Stomach (tissue), 4 donors: ENCODE measurements at regions not wholly inside any gene's neighbourhood (a gene's known extent, or its start where the extent isn't known, plus 50 kb on each side); places are given as distances from the start of the nearest gene placed in this dataset.

Experiments used
- POLR2A ChIP-seq, 4 donors: fragments of 450-650 bp; IDR thresholded peaks; one replicate each; pipeline ENCODE4 v1.6.1; 2016; ENCODE audit warnings: antibody characterized with exemption in 4 of 4, control low read depth in 2 of 4, mild to moderate bottlenecking in 1 of 4, moderate library complexity in 1 of 4
- TF ChIP-seq, protein P1 (sequence below), 7 experiments: fragments of 450-650 bp in 4 of 7; fragments of 200-600 bp in 3 of 7; sonication (generic) in 3 of 7; IDR thresholded peaks; one replicate each; pipeline ENCODE4 v1.5.1; 2016 to 2019; ENCODE audit warnings: antibody characterized with exemption in 7 of 7, control low read depth in 2 of 7, mild to moderate bottlenecking in 1 of 7

DNA sequence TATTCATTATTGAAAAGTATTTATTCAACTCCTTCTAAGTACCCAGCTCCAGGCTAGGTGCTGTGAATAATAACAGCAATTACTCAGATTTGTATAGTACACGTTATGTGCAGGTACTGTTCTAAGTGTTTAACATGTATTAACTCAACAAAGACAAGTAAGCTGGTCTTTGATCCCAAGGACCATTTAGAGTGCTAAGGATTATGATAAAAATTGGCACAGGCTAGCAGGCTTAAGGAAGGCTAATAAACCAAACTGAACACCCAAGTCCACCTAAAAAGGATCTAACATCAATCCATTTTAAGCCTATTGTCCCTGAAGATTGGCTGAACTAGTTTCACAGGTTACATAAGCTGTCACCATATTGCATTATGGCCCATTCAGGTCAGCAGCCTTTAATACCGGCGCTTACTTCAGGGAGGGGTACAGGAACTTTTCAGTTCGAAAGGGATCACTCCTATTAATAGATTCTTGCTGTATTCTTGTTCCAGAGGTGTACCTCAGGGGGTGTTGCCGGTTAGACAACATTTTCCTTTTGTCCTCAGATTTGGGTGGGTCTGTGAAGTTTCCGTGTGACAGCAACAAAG, 99.0 kb upstream of the GMDS start:
- TF ChIP-seq, protein P1, sequence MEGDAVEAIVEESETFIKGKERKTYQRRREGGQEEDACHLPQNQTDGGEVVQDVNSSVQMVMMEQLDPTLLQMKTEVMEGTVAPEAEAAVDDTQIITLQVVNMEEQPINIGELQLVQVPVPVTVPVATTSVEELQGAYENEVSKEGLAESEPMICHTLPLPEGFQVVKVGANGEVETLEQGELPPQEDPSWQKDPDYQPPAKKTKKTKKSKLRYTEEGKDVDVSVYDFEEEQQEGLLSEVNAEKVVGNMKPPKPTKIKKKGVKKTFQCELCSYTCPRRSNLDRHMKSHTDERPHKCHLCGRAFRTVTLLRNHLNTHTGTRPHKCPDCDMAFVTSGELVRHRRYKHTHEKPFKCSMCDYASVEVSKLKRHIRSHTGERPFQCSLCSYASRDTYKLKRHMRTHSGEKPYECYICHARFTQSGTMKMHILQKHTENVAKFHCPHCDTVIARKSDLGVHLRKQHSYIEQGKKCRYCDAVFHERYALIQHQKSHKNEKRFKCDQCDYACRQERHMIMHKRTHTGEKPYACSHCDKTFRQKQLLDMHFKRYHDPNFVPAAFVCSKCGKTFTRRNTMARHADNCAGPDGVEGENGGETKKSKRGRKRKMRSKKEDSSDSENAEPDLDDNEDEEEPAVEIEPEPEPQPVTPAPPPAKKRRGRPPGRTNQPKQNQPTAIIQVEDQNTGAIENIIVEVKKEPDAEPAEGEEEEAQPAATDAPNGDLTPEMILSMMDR (IDR thresholded peaks at IDR 0.05): no peak
- TF ChIP-seq POLR2A (IDR thresholded peaks at IDR 0.05): no peak
